IPS-20b (cell line): ENCODE measurements at regions not wholly inside any gene's neighbourhood (a gene's known extent, or its start where the extent isn't known, plus 50 kb on each side); places are given as distances from the start of the nearest gene placed in this dataset.
"Not testable (repeated sequence)": the region's sequence is repeated elsewhere in the genome, so short reads cannot be mapped to it uniquely, and the experiment has no call there.

Source experiments
- H3K27ac ChIP-seq: one replicate; pipeline ENCODE4 v1.5.1; 2013; ENCODE audit warnings: low read length
- H3K27me3 ChIP-seq: 2 replicates; pipeline ENCODE4 v1.6.1; 2013; ENCODE audit warnings: mild to moderate bottlenecking, low read length, inconsistent platforms; ENCODE audit not compliant: insufficient read depth
- H3K36me3 ChIP-seq: 2 replicates; pipeline ENCODE4 v1.6.1; 2013; ENCODE audit warnings: low read depth, mild to moderate bottlenecking, inconsistent platforms, low read length, moderate library complexity; ENCODE audit not compliant: insufficient read depth
- H3K4me1 ChIP-seq: 2 replicates; pipeline ENCODE4 v1.6.1; 2013; ENCODE audit warnings: mild to moderate bottlenecking, control low read depth, inconsistent platforms, low read length, moderate library complexity; ENCODE audit not compliant: insufficient read depth
- H3K4me3 ChIP-seq: 2 replicates; pipeline ENCODE4 v1.5.1; 2013; ENCODE audit warnings: mild to moderate bottlenecking, low read length, inconsistent platforms
- H3K9ac ChIP-seq: 2 replicates; pipeline ENCODE4 v1.6.1; 2013; ENCODE audit warnings: low read depth, mild to moderate bottlenecking, inconsistent platforms, low read length, moderate library complexity
- H3K9me3 ChIP-seq: 2 replicates; pipeline ENCODE4 v1.6.1; 2013; ENCODE audit warnings: mild to moderate bottlenecking, low read depth, low read length, inconsistent platforms; ENCODE audit not compliant: insufficient read depth

- Histone ChIP-seq H3K36me3 (no peaks in the 10 kb centered on the region), H3K27me3 (no peaks in the 10 kb centered on the region), H3K9me3 (no peaks in the 10 kb centered on the region), H3K9ac (no peak overlapping the region), H3K4me1 (peaks cover 12% of the 10 kb centered on the region; the same call in 1 of the 2 replicates), H3K27ac (no peak overlapping the region), H3K4me3 (no peak overlapping the region)
Observed at GRCh38 chr15:91420689-91421088, 320.6 kb downstream of the SV2B start.

- Histone ChIP-seq H3K27me3 (no peaks in the 10 kb centered on the region), H3K4me3 (no peak overlapping the region), H3K9me3 (no peaks in the 10 kb centered on the region), H3K36me3 (no peaks in the 10 kb centered on the region), H3K27ac (no peak overlapping the region), H3K4me1 (peaks cover 12% of the 10 kb centered on the region; the same call in 1 of the 2 replicates), H3K9ac (no peak overlapping the region)
Observed at GRCh38 chr15:91422797-91423196, 322.7 kb downstream of the SV2B start.

- H3K27ac ChIP-seq = no peak overlapping the region
- H3K27me3 ChIP-seq = no peaks in the 10 kb centered on the region
- no peaks in the 10 kb centered on the region for H3K36me3 ChIP-seq
- peaks cover 12% of the 10 kb centered on the region; the same call in 1 of the 2 replicates for H3K4me1 ChIP-seq
- no peak overlapping the region for H3K9ac ChIP-seq
- no peaks in the 10 kb centered on the region for H3K9me3 ChIP-seq
- H3K4me3 ChIP-seq = no peak overlapping the region
Observed at GRCh38 chr15:91424001-91424400, 323.9 kb downstream of the SV2B start.

- Histone ChIP-seq H3K9ac (no peak overlapping the region), H3K27me3 (no peaks in the 10 kb centered on the region), H3K27ac (no peak overlapping the region), H3K4me1 (peaks cover 10% of the 10 kb centered on the region; the same call in 1 of the 2 replicates), H3K4me3 (no peak overlapping the region), H3K36me3 (no peaks in the 10 kb centered on the region), H3K9me3 (no peaks in the 10 kb centered on the region)
Observed at GRCh38 chr15:91426412-91426811, 326.4 kb downstream of the SV2B start.

GRCh38 chr15:91429973-91430372, 329.9 kb downstream of the SV2B start:
- H3K9ac ChIP-seq = no peak overlapping the region

GRCh38 chr15:91431041-91431715, 331.1 kb downstream of the SV2B start:
- no peak overlapping the region for H3K27ac ChIP-seq
- no peaks in the 10 kb centered on the region for H3K4me1 ChIP-seq

More at GRCh38 chr15:91429973-91430372, 329.9 kb downstream of the SV2B start:
- Histone ChIP-seq H3K36me3 (no peaks in the 10 kb centered on the region), H3K4me3 (no peak overlapping the region), H3K27me3 (no peaks in the 10 kb centered on the region), H3K9me3 (no peaks in the 10 kb centered on the region), H3K27ac (no peak overlapping the region), H3K4me1 (no peaks in the 10 kb centered on the region)

GRCh38 chr15:91435113-91435512, 335.1 kb downstream of the SV2B start:
- H3K27ac ChIP-seq = no peak overlapping the region
- no peaks in the 10 kb centered on the region for H3K36me3 ChIP-seq
- H3K9me3 ChIP-seq = no peaks in the 10 kb centered on the region
- H3K4me3 ChIP-seq = no peak overlapping the region
- no peaks in the 10 kb centered on the region for H3K27me3 ChIP-seq
- no peak overlapping the region for H3K9ac ChIP-seq
- H3K4me1 ChIP-seq = no peaks in the 10 kb centered on the region

More at GRCh38 chr15:91431041-91431715, 331.1 kb downstream of the SV2B start:
- no peaks in the 10 kb centered on the region for H3K9me3 ChIP-seq
- H3K9ac ChIP-seq = no peak overlapping the region
- no peaks in the 10 kb centered on the region for H3K36me3 ChIP-seq
- H3K27me3 ChIP-seq = no peaks in the 10 kb centered on the region
- no peak overlapping the region for H3K4me3 ChIP-seq

- no peak overlapping the region for H3K4me3 ChIP-seq
- H3K36me3 ChIP-seq = no peaks in the 10 kb centered on the region
- no peaks in the 10 kb centered on the region for H3K9me3 ChIP-seq
- H3K9ac ChIP-seq = no peak overlapping the region
- H3K27me3 ChIP-seq = no peaks in the 10 kb centered on the region
- no peak overlapping the region for H3K27ac ChIP-seq
- no peaks in the 10 kb centered on the region for H3K4me1 ChIP-seq
Observed at GRCh38 chr15:91444656-91445055, 344.6 kb downstream of the SV2B start.

- Histone ChIP-seq H3K9me3 (no peaks in the 10 kb centered on the region), H3K27me3 (no peaks in the 10 kb centered on the region), H3K4me1 (no peaks in the 10 kb centered on the region), H3K27ac (no peak overlapping the region), H3K9ac (no peak overlapping the region), H3K36me3 (no peaks in the 10 kb centered on the region), H3K4me3 (no peak overlapping the region)
Observed at GRCh38 chr15:91445695-91446228, 345.7 kb downstream of the SV2B start.

- H3K36me3 ChIP-seq = no peaks in the 10 kb centered on the region
- H3K27me3 ChIP-seq = no peaks in the 10 kb centered on the region
- H3K4me1 ChIP-seq = no peaks in the 10 kb centered on the region
- no peaks in the 10 kb centered on the region for H3K9me3 ChIP-seq
- H3K9ac ChIP-seq = no peak overlapping the region
- no peak overlapping the region for H3K4me3 ChIP-seq
- H3K27ac ChIP-seq = no peak overlapping the region
Observed at GRCh38 chr15:91447991-91448644, 348.1 kb downstream of the SV2B start.

- not testable (repeated sequence) for H3K36me3 ChIP-seq, H3K9me3 ChIP-seq, H3K4me3 ChIP-seq, H3K4me1 ChIP-seq, H3K27ac ChIP-seq, H3K9ac ChIP-seq, H3K27me3 ChIP-seq
Observed at GRCh38 chr15:91453376-91453775, 353.3 kb downstream of the SV2B start.

GRCh38 chr15:91456251-91456718, 356.2 kb downstream of the SV2B start:
- H3K4me3 ChIP-seq = no peak overlapping the region

More at GRCh38 chr15:91456251-91456718, 356.2 kb downstream of the SV2B start:
- H3K27me3 ChIP-seq = no peaks in the 10 kb centered on the region
- peaks cover 5% of the 10 kb centered on the region; the same call in 1 of the 2 replicates for H3K4me1 ChIP-seq
- no peaks in the 10 kb centered on the region for H3K9me3 ChIP-seq
- no peak overlapping the region for H3K9ac ChIP-seq
- no peaks in the 10 kb centered on the region for H3K36me3 ChIP-seq
- H3K27ac ChIP-seq = no peak overlapping the region
